MCF 10A (cell line): ENCODE measurements at regions not wholly inside any gene's neighbourhood (a gene's known extent, or its start where the extent isn't known, plus 50 kb on each side); places are given as distances from the start of the nearest gene placed in this dataset.

Experiments
- BruUV-seq: library from RNA; stranded (reverse); fragments of 400-500 nt; replicated peaks from 2 replicates; lab custom pipeline; 2021; lab: Mats Ljungman, UMichigan
- CTCF ChIA-PET: fragments of 300-600 bp; sonication (Branson Sonifier 250); formaldehyde crosslinking; extraction: SDS; loops from one replicate; lab custom pipeline; 2021; ENCODE audit warnings: antibody characterized with exemption, inconsistent platforms; lab: Yijun Ruan, JAX
- POLR2A ChIA-PET: fragments of 300-600, 350-650 bp; sonication (Branson Sonifier 250); formaldehyde crosslinking; extraction: SDS; loops from one replicate; lab custom pipeline; 2020; ENCODE audit warnings: antibody characterized with exemption, inconsistent platforms; lab: Yijun Ruan, JAX
- DNase-seq: peaks from one replicate; pipeline ENCODE4 v3.0.0-alpha.2; 2018; ENCODE audit not compliant: unreplicated experiment
- H3K27ac Mint-ChIP-seq: one replicate; pipeline ENCODE4 v1.8.0; 2022; ENCODE audit warnings: mild to moderate bottlenecking, low read depth, mixed read lengths; ENCODE audit not compliant: unreplicated experiment
- H3K27me3 Mint-ChIP-seq: one replicate; pipeline ENCODE4 v1.8.0; 2022; ENCODE audit warnings: mixed read lengths; ENCODE audit not compliant: insufficient read depth, unreplicated experiment
- H3K36me3 Mint-ChIP-seq: one replicate; pipeline ENCODE4 v1.8.0; 2022; ENCODE audit warnings: mild to moderate bottlenecking, moderate library complexity, mixed read lengths; ENCODE audit not compliant: insufficient read depth, unreplicated experiment
- H3K4me1 Mint-ChIP-seq: one replicate; pipeline ENCODE4 v1.8.0; 2022; ENCODE audit warnings: mixed read lengths; ENCODE audit not compliant: insufficient read depth, unreplicated experiment
- H3K4me3 Mint-ChIP-seq: one replicate; pipeline ENCODE4 v1.8.0; 2022; ENCODE audit warnings: mild to moderate bottlenecking, moderate library complexity, mixed read lengths; ENCODE audit not compliant: unreplicated experiment
- H3K9me3 Mint-ChIP-seq: one replicate; pipeline ENCODE4 v1.8.0; 2022; ENCODE audit warnings: mixed read lengths; ENCODE audit not compliant: unreplicated experiment
- CTCF ChIP-seq: fragments of 200-600 bp; IDR thresholded peaks from one replicate; pipeline ENCODE4 v1.8.0; 2022; ENCODE audit warnings: antibody characterized with exemption, mild to moderate bottlenecking; ENCODE audit not compliant: unreplicated experiment
- intact Hi-C: fragments of 100-400 bp; cut with micrococcal nuclease; formaldehyde crosslinking; loops from 2 replicates; pipeline ENCODE4 v1.14.1; 2022

DNA sequence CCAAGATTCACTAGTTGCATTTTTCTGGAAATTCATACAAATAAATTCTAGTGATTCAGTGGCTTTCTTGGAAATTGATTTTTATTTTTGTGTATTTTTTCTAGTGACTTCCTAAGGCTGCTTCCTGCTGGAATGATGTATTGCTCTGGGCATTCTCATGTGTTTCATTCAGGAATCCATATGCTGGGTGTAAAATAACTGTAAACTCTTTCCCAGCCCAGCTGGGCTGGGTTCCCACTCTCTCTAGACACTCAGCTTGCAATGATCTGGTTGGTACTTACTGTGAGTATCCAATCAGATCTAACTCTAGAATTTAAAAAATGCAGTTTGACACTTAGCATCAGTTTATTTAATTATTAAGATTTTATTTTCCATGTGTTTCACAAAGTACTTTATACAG is 882.2 kb downstream of the STIM2 start:
- Mint-ChIP-seq H3K36me3 (no peaks in the 10 kb centered on the region), H3K4me1 (no peaks in the 10 kb centered on the region)

GRCh38 chr4:27759611-27760575 is 899.3 kb downstream of the STIM2 start:
- DNase-seq: no peak
- no TSS peak for BruUV-seq
- no peak overlapping the region for H3K4me3 Mint-ChIP-seq
- no peaks in the 10 kb centered on the region for H3K27me3 Mint-ChIP-seq
- no peak overlapping the region for H3K27ac Mint-ChIP-seq
- intact Hi-C loops: no loop called here
- POLR2A ChIA-PET: no interaction called here
- H3K4me1 Mint-ChIP-seq: peaks cover 7% of the 10 kb centered on the region
- CTCF ChIA-PET: no interaction called here
- no peaks in the 10 kb centered on the region for H3K9me3 Mint-ChIP-seq
- no peak for TF ChIP-seq CTCF
- H3K36me3 Mint-ChIP-seq: no peaks in the 10 kb centered on the region

More for the DNA sequence above, 882.2 kb downstream of the STIM2 start:
- H3K27me3 Mint-ChIP-seq: no peaks in the 10 kb centered on the region
- no TSS peak for BruUV-seq
- H3K9me3 Mint-ChIP-seq: peaks cover 15% of the 10 kb centered on the region
- no peak overlapping the region for H3K27ac Mint-ChIP-seq
- H3K4me3 Mint-ChIP-seq: no peak overlapping the region
- CTCF ChIA-PET: no interaction called here
- DNase-seq: no peak
- POLR2A ChIA-PET: no interaction called here
- no peak for TF ChIP-seq CTCF
- intact Hi-C loops: no loop called here

- POLR2A ChIA-PET: no interaction called here
- Mint-ChIP-seq H3K27me3 (no peaks in the 10 kb centered on the region), H3K4me3 (no peak overlapping the region), H3K36me3 (no peaks in the 10 kb centered on the region), H3K9me3 (no peaks in the 10 kb centered on the region), H3K27ac (no peak overlapping the region), H3K4me1 (peaks cover 14% of the 10 kb centered on the region)
- no peak for TF ChIP-seq CTCF
- no TSS peak for BruUV-seq
- CTCF ChIA-PET: interaction anchor here (0.6 kb wide), 2 partner anchors 461 to 909 kb away, joined by 3 read pairs; no protein-coding TSS in a partner anchor
- no peak for DNase-seq
- intact Hi-C loops: no loop called here
Observed at GRCh38 chr4:27763830-27764525, 903.3 kb downstream of the STIM2 start.

- H3K4me3 Mint-ChIP-seq: no peak overlapping the region
- ChIA-PET POLR2A (no interaction called here), CTCF (interaction anchor here (0.6 kb wide), 1 partner anchor 908 kb away, joined by 3 read pairs; no protein-coding TSS in a partner anchor)
- no peaks in the 10 kb centered on the region for H3K27me3 Mint-ChIP-seq
- peaks cover 14% of the 10 kb centered on the region for H3K4me1 Mint-ChIP-seq
- no peaks in the 10 kb centered on the region for H3K36me3 Mint-ChIP-seq
- no TSS peak for BruUV-seq
- intact Hi-C loops: no loop called here
- H3K9me3 Mint-ChIP-seq: no peaks in the 10 kb centered on the region
- DNase-seq: peak; percentile 32
- no peak for TF ChIP-seq CTCF
- H3K27ac Mint-ChIP-seq: no peak overlapping the region
Observed at GRCh38 chr4:27764526-27764837, 903.8 kb downstream of the STIM2 start.
